Panc1 (cell line): ENCODE measurements at regions not wholly inside any gene's neighbourhood (a gene's known extent, or its start where the extent isn't known, plus 50 kb on each side); places are given as distances from the start of the nearest gene placed in this dataset.

Experiments
- ATAC-seq: fragments of 200-7000 bp; cut with Tn5 transposase; 2 replicates; pipeline ENCODE4 v1.9.1; 2020; ENCODE audit warnings: mild to moderate bottlenecking, moderate library complexity
- BruUV-seq: library from RNA; stranded (reverse); fragments of 400-500 nt; replicated peaks from 2 replicates; lab custom pipeline; 2021; lab: Mats Ljungman, UMichigan
- CTCF ChIA-PET: fragments of 300-600 bp; sonication (Branson Sonifier 250); formaldehyde crosslinking; loops from one replicate; lab custom pipeline; 2022; ENCODE audit warnings: antibody characterized with exemption; lab: Charles Lee
- POLR2A ChIA-PET: fragments of 300-600 bp; sonication (Branson Sonifier 250); formaldehyde crosslinking; loops from one replicate; lab custom pipeline; 2022; ENCODE audit warnings: antibody characterized with exemption; lab: Charles Lee
- DNase-seq: peaks from one replicate; pipeline ENCODE4 v3.0.0-alpha.2; 2010; ENCODE audit warnings: low read depth, low spot score
- H3K27ac ChIP-seq: 2 replicates; pipeline ENCODE4 v1.5.1; 2011; ENCODE audit warnings: mild to moderate bottlenecking, low read length, inconsistent platforms
- H3K27me3 ChIP-seq: fragments of 200-500 bp; sonication (Bioruptor generic); 2 replicates; pipeline ENCODE4 v1.6.0; 2014; ENCODE audit warnings: low read length, inconsistent platforms; ENCODE audit not compliant: control insufficient read depth, insufficient read depth
- H3K36me3 ChIP-seq: fragments of 200-500 bp; sonication (Bioruptor generic); 2 replicates; pipeline ENCODE4 v1.5.1; 2014; ENCODE audit warnings: inconsistent platforms, mild to moderate bottlenecking, low read length, moderate library complexity; ENCODE audit not compliant: control insufficient read depth, insufficient read depth
- H3K4me1 ChIP-seq: 2 replicates; pipeline ENCODE4 v1.5.1; 2011; ENCODE audit warnings: inconsistent platforms, mild to moderate bottlenecking, low read length, moderate library complexity; ENCODE audit not compliant: control insufficient read depth, insufficient read depth
- H3K4me3 ChIP-seq, 2 experiments: 2 replicates each; pipeline ENCODE4 v1.5.1; 2011 to 2012; ENCODE audit warnings: low read depth in 2 of 2, low read length in 2 of 2, mild to moderate bottlenecking in 2 of 2, inconsistent platforms in 1 of 2, moderate library complexity in 1 of 2
- H3K9me3 ChIP-seq: fragments of 200-500 bp; sonication (Bioruptor generic); 2 replicates; pipeline ENCODE4 v1.5.1; 2014; ENCODE audit warnings: low read depth, mild to moderate bottlenecking, inconsistent platforms, low read length, moderate library complexity; ENCODE audit not compliant: control insufficient read depth, insufficient read depth
- CTCF ChIP-seq: fragments of 450-650 bp; IDR thresholded peaks from 2 replicates; pipeline ENCODE4 v1.5.1; 2017; ENCODE audit warnings: mild to moderate bottlenecking
- POLR2AphosphoS5 ChIP-seq: IDR thresholded peaks from 2 replicates; pipeline ENCODE4 v1.6.1; 2012; ENCODE audit warnings: mild to moderate bottlenecking, low read depth, low read length, moderate library complexity
- REST ChIP-seq, 2 experiments: IDR thresholded peaks; 2 replicates each; pipeline ENCODE4 v1.6.1; 2011 to 2012; ENCODE audit warnings: low read depth in 2 of 2, control low read depth in 1 of 2, low read length in 1 of 2, mild to moderate bottlenecking in 1 of 2, moderate library complexity in 1 of 2; ENCODE audit not compliant: insufficient read depth in 1 of 2
- SIN3A ChIP-seq: IDR thresholded peaks from 2 replicates; pipeline ENCODE4 v1.6.1; 2012; ENCODE audit warnings: low read depth, mild to moderate bottlenecking, low read length, moderate library complexity, borderline replicate concordance; ENCODE audit not compliant: insufficient read depth
- TCF7L2 ChIP-seq: IDR thresholded peaks from 2 replicates; pipeline ENCODE4 v1.6.1; 2011; ENCODE audit warnings: mild to moderate bottlenecking, low read depth, low read length, inconsistent platforms
- in situ Hi-C: cut with HindIII; loops from 2 replicates; pipeline ENCODE4 v1.10.0; 2016; ENCODE audit warnings: low sequenced_read_pairs, low pct_unique_long_range_greater_than_20kb
- intact Hi-C: fragments of 100-400 bp; cut with micrococcal nuclease; formaldehyde crosslinking; loops from one replicate; pipeline ENCODE4 v1.10.0; 2022; ENCODE audit not compliant: unreplicated experiment

GRCh38 chr7:145030754-145031153 lies 194.9 kb upstream of the TPK1 start:
- BruUV-seq: no TSS peak
- ATAC-seq (no peak), DNase-seq (no peak)
- no peaks in the 10 kb centered on the region for H3K4me1 ChIP-seq
- H3K9me3 ChIP-seq: no peaks in the 10 kb centered on the region
- in situ Hi-C loops: no loop called here
- intact Hi-C loops: loop anchor here (10.0 kb wide), 2 partner anchors 176 to 1064 kb away; no protein-coding TSS in a partner anchor
- TF ChIP-seq REST (IDR thresholded peaks at IDR 0.05; ENCODE audit: insufficient read depth in 1 of 2, low read depth in 2 of 2, low read length in 1 of 2) (no peak), CTCF (no peak), SIN3A (no peak), POLR2AphosphoS5 (no peak), TCF7L2 (no peak)
- no peaks in the 10 kb centered on the region for H3K36me3 ChIP-seq
- POLR2A ChIA-PET: no interaction called here
- H3K4me3 ChIP-seq: no peak overlapping the region
- no peak overlapping the region for H3K27ac ChIP-seq
- CTCF ChIA-PET: no interaction called here
- H3K27me3 ChIP-seq: no peaks in the 10 kb centered on the region

- POLR2A ChIA-PET: no interaction called here
- no peak for DNase-seq
- H3K4me1 ChIP-seq: no peaks in the 10 kb centered on the region
Observed at GRCh38 chr7:145020454-145020853, 184.6 kb upstream of the TPK1 start.

GRCh38 chr7:145016068-145016467 lies 180.2 kb upstream of the TPK1 start:
- Histone ChIP-seq H3K4me3 (no peak overlapping the region), H3K36me3 (no peaks in the 10 kb centered on the region), H3K4me1 (no peaks in the 10 kb centered on the region), H3K27me3 (no peaks in the 10 kb centered on the region), H3K27ac (no peak overlapping the region), H3K9me3 (no peaks in the 10 kb centered on the region)
- intact Hi-C loops: no loop called here
- ChIA-PET POLR2A (no interaction called here), CTCF (no interaction called here)
- BruUV-seq: no TSS peak
- in situ Hi-C loops: no loop called here
- TF ChIP-seq CTCF: peak; percentile 14; the same call in 1 of the 2 replicates
- TF ChIP-seq TCF7L2: no peak
- DNase-seq (no peak), ATAC-seq (no peak)

More at GRCh38 chr7:145020454-145020853, 184.6 kb upstream of the TPK1 start:
- Histone ChIP-seq H3K9me3 (0 out of 2 replicates have a peak, but pooled peaks cover 5% of the 10 kb centered on the region), H3K4me3 (no peak overlapping the region), H3K36me3 (no peaks in the 10 kb centered on the region), H3K27ac (no peak overlapping the region), H3K27me3 (no peaks in the 10 kb centered on the region)
- intact Hi-C loops: no loop called here
- no peak for ATAC-seq
- in situ Hi-C loops: no loop called here
- CTCF ChIA-PET: no interaction called here
- BruUV-seq: no TSS peak
- no peak for TF ChIP-seq POLR2AphosphoS5
